DOHH2 (cell line): ENCODE measurements at regions not wholly inside any gene's neighbourhood (a gene's known extent, or its start where the extent isn't known, plus 50 kb on each side); places are given as distances from the start of the nearest gene placed in this dataset.

Experiments
- H3F3A ChIP-seq: fragments of 200-600 bp; sonication (generic), shearing (Covaris generic); 2 replicates; pipeline ENCODE4 v1.6.0; 2016; ENCODE audit warnings: antibody characterized with exemption, mild to moderate bottlenecking; ENCODE audit not compliant: control insufficient read depth, insufficient read depth
- H3K27ac ChIP-seq: fragments of 200-600 bp; sonication (generic); 2 replicates; pipeline ENCODE4 v1.5.1; 2014; ENCODE audit warnings: low read depth, mild to moderate bottlenecking, low read length, moderate library complexity
- H3K27me3 ChIP-seq: fragments of 200-600 bp; sonication (generic); 2 replicates; pipeline ENCODE4 v1.6.1; 2014; ENCODE audit warnings: mild to moderate bottlenecking, low read length, mixed read lengths; ENCODE audit not compliant: control insufficient read depth
- H3K36me3 ChIP-seq: fragments of 200-600 bp; sonication (generic); 2 replicates; pipeline ENCODE4 v1.6.1; 2014; ENCODE audit warnings: mild to moderate bottlenecking, low read length, moderate library complexity, mixed read lengths; ENCODE audit not compliant: control insufficient read depth
- H3K4me1 ChIP-seq: fragments of 200-600 bp; sonication (generic); 2 replicates; pipeline ENCODE4 v1.6.1; 2014; ENCODE audit warnings: mild to moderate bottlenecking, low read length, mixed read lengths; ENCODE audit not compliant: control insufficient read depth
- H3K4me2 ChIP-seq: fragments of 200-600 bp; sonication (generic); 2 replicates; pipeline ENCODE4 v1.6.0; 2014; ENCODE audit warnings: mild to moderate bottlenecking, low read length, moderate library complexity
- H3K4me3 ChIP-seq: fragments of 200-600 bp; sonication (generic); 2 replicates; pipeline ENCODE4 v1.5.1; 2014; ENCODE audit warnings: mild to moderate bottlenecking, low read length, mixed read lengths
- H3K79me2 ChIP-seq: fragments of 200-600 bp; sonication (generic); 2 replicates; pipeline ENCODE4 v1.6.1; 2014; ENCODE audit warnings: mild to moderate bottlenecking, low read length, mixed read lengths; ENCODE audit not compliant: control insufficient read depth
- H3K9me2 ChIP-seq: fragments of 200-600 bp; sonication (generic); replicated peaks from 2 replicates; pipeline ENCODE4 v1.6.1; 2014; ENCODE audit warnings: mild to moderate bottlenecking, low read length, mixed read lengths; ENCODE audit not compliant: control insufficient read depth
- H3K9me3 ChIP-seq: fragments of 200-600 bp; sonication (generic); 2 replicates; pipeline ENCODE4 v1.6.1; 2014; ENCODE audit warnings: antibody characterized with exemption, low read length, mixed read lengths; ENCODE audit not compliant: control insufficient read depth, insufficient read depth
- H4K20me1 ChIP-seq: fragments of 200-600 bp; sonication (generic); 2 replicates; pipeline ENCODE4 v1.6.0; 2014; ENCODE audit warnings: low read depth, mild to moderate bottlenecking, antibody characterized with exemption, low read length, moderate library complexity; ENCODE audit not compliant: control insufficient read depth, insufficient read depth
- CTCF ChIP-seq: fragments of 200-600 bp; sonication (generic); IDR thresholded peaks from one replicate; pipeline ENCODE4 v1.5.1; 2014; ENCODE audit warnings: antibody characterized with exemption, mild to moderate bottlenecking, low read depth, low read length; ENCODE audit not compliant: poor library complexity, severe bottlenecking
- EZH2phosphoT487 ChIP-seq: fragments of 200-600 bp; sonication (generic); IDR thresholded peaks from 2 replicates; pipeline ENCODE4 v1.6.1; 2017; ENCODE audit warnings: borderline replicate concordance, mild to moderate bottlenecking, antibody characterized with exemption, low read length, moderate library complexity, mixed read lengths

GRCh38 chr4:8792491-8792890 is 79.1 kb downstream of the HMX1 start:
- H3K9me2 ChIP-seq: no peaks in the 10 kb centered on the region
- H3K36me3 ChIP-seq: no peaks in the 10 kb centered on the region
- no peaks in the 10 kb centered on the region for H3K79me2 ChIP-seq
- H3K4me2 ChIP-seq: no peak overlapping the region
- H3K9me3 ChIP-seq: no peaks in the 10 kb centered on the region
- no peak for TF ChIP-seq EZH2phosphoT487
- no peak for TF ChIP-seq CTCF
- no peaks in the 10 kb centered on the region for H3K4me1 ChIP-seq
- no peaks in the 10 kb centered on the region for H3F3A ChIP-seq
- H4K20me1 ChIP-seq: no peaks in the 10 kb centered on the region
- no peak overlapping the region for H3K4me3 ChIP-seq
- H3K27ac ChIP-seq: no peak overlapping the region
- no peaks in the 10 kb centered on the region for H3K27me3 ChIP-seq

GRCh38 chr4:8791609-8792008 is 80.0 kb downstream of the HMX1 start:
- no peaks in the 10 kb centered on the region for H3K4me1 ChIP-seq
- H4K20me1 ChIP-seq: no peaks in the 10 kb centered on the region
- H3K27me3 ChIP-seq: no peaks in the 10 kb centered on the region
- no peaks in the 10 kb centered on the region for H3K9me2 ChIP-seq
- no peaks in the 10 kb centered on the region for H3K36me3 ChIP-seq
- no peak overlapping the region for H3K4me2 ChIP-seq
- H3K27ac ChIP-seq: no peak overlapping the region
- H3K9me3 ChIP-seq: no peaks in the 10 kb centered on the region
- H3K4me3 ChIP-seq: no peak overlapping the region
- no peaks in the 10 kb centered on the region for H3K79me2 ChIP-seq
- TF ChIP-seq CTCF (no peak), EZH2phosphoT487 (no peak)
- H3F3A ChIP-seq: no peaks in the 10 kb centered on the region

GRCh38 chr4:8790749-8791148 is 80.9 kb downstream of the HMX1 start:
- no peaks in the 10 kb centered on the region for H3K36me3 ChIP-seq
- no peak overlapping the region for H3K4me2 ChIP-seq
- TF ChIP-seq EZH2phosphoT487 (no peak), CTCF (no peak)
- no peak overlapping the region for H3K27ac ChIP-seq
- H3K79me2 ChIP-seq: no peaks in the 10 kb centered on the region
- H3F3A ChIP-seq: no peaks in the 10 kb centered on the region
- H3K27me3 ChIP-seq: no peaks in the 10 kb centered on the region
- no peaks in the 10 kb centered on the region for H3K4me1 ChIP-seq
- no peaks in the 10 kb centered on the region for H4K20me1 ChIP-seq
- no peaks in the 10 kb centered on the region for H3K9me3 ChIP-seq
- no peak overlapping the region for H3K4me3 ChIP-seq
- H3K9me2 ChIP-seq: no peaks in the 10 kb centered on the region

- H3K4me1 ChIP-seq: no peaks in the 10 kb centered on the region
- no peaks in the 10 kb centered on the region for H3F3A ChIP-seq
- H3K79me2 ChIP-seq: no peaks in the 10 kb centered on the region
- H3K9me2 ChIP-seq: no peaks in the 10 kb centered on the region
- H3K9me3 ChIP-seq: no peaks in the 10 kb centered on the region
- H4K20me1 ChIP-seq: no peaks in the 10 kb centered on the region
- H3K27ac ChIP-seq: no peak overlapping the region
- no peaks in the 10 kb centered on the region for H3K27me3 ChIP-seq
- no peak overlapping the region for H3K4me2 ChIP-seq
- no peak overlapping the region for H3K4me3 ChIP-seq
- no peak for TF ChIP-seq EZH2phosphoT487
- no peak for TF ChIP-seq CTCF
- H3K36me3 ChIP-seq: no peaks in the 10 kb centered on the region
Observed at GRCh38 chr4:8788174-8788573, 83.5 kb downstream of the HMX1 start.
